ENCODE measurements at regions not wholly inside any gene's neighbourhood (a gene's known extent, or its start where the extent isn't known, plus 50 kb on each side); places are given as distances from the start of the nearest gene placed in this dataset.

DNA sequence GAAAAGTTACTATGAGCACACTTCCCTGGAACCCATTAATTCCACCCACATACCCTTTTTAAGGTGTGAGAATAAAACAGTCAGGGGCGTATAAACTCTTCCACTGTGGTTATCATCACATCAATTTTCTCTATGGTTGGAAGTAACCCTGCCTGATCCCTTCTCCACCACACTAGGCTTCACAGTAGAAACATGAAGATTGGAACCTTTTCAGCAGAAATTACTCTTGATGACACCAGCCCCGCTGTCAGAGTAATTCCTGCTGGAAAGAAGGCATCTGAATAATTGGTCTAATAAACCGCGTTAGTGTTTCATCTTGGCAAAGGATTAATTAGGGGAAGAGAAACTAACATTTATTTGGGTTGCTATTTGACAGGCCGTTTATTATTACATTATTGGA lies 278.4 kb downstream of the MFSD1 start:
- ATAC-seq: no peak
- no peaks in the 10 kb centered on the region for H3K27me3 ChIP-seq (ENCODE audit: control insufficient read depth, insufficient read depth, low read length)
- 93% methylated on average over 4 of the region's 5 CpGs for WGBS (ENCODE audit: insufficient coverage)

GRCh38 chr3:159080821-159081220 lies 279.0 kb downstream of the MFSD1 start:
- Mint-ChIP-seq H3K9me3 (peaks cover 5 to 6% of the 10 kb centered on the region in 2 donors), H3K4me3 (no peak overlapping the region), H3K27ac (no peak overlapping the region), H3K27me3 (ENCODE audit: low read depth in 2 of 2) (no peaks in the 10 kb centered on the region), H3K4me1 (no peaks in the 10 kb centered on the region), H3K36me3 (no peaks in the 10 kb centered on the region)
- ATAC-seq (no peak), DNase-seq (no peak)
- Histone ChIP-seq H3K27ac (ENCODE audit: low read length) (no peak overlapping the region), H3K27me3 (ENCODE audit: control insufficient read depth, insufficient read depth, low read length) (no peaks in the 10 kb centered on the region), H3K9me3 (ENCODE audit: control insufficient read depth, insufficient read depth, low read length) (no peaks in the 10 kb centered on the region), H3K36me3 (ENCODE audit: control insufficient read depth, insufficient read depth, low read length) (no peaks in the 10 kb centered on the region), H3K4me1 (ENCODE audit: control insufficient read depth, insufficient read depth, low read length) (no peaks in the 10 kb centered on the region), H3K4me3 (ENCODE audit: low read length) (no peak overlapping the region)
- TF ChIP-seq, protein P1, sequence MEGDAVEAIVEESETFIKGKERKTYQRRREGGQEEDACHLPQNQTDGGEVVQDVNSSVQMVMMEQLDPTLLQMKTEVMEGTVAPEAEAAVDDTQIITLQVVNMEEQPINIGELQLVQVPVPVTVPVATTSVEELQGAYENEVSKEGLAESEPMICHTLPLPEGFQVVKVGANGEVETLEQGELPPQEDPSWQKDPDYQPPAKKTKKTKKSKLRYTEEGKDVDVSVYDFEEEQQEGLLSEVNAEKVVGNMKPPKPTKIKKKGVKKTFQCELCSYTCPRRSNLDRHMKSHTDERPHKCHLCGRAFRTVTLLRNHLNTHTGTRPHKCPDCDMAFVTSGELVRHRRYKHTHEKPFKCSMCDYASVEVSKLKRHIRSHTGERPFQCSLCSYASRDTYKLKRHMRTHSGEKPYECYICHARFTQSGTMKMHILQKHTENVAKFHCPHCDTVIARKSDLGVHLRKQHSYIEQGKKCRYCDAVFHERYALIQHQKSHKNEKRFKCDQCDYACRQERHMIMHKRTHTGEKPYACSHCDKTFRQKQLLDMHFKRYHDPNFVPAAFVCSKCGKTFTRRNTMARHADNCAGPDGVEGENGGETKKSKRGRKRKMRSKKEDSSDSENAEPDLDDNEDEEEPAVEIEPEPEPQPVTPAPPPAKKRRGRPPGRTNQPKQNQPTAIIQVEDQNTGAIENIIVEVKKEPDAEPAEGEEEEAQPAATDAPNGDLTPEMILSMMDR (IDR thresholded peaks at IDR 0.05): no peak
- intact Hi-C loops (cut with micrococcal nuclease): no loop called here

More for the DNA sequence above, 278.4 kb downstream of the MFSD1 start:
- no peaks in the 10 kb centered on the region for H3K36me3 Mint-ChIP-seq
- intact Hi-C loops (cut with micrococcal nuclease): no loop called here
- Histone ChIP-seq H3K27ac (ENCODE audit: low read length) (no peak overlapping the region), H3K4me3 (ENCODE audit: low read length) (no peak overlapping the region), H3K9me3 (ENCODE audit: control insufficient read depth, insufficient read depth, low read length) (no peaks in the 10 kb centered on the region), H3K4me1 (ENCODE audit: control insufficient read depth, insufficient read depth, low read length) (no peaks in the 10 kb centered on the region), H3K36me3 (ENCODE audit: control insufficient read depth, insufficient read depth, low read length) (no peaks in the 10 kb centered on the region)
- H3K4me3 Mint-ChIP-seq: no peak overlapping the region
- no peaks in the 10 kb centered on the region for H3K27me3 Mint-ChIP-seq (ENCODE audit: low read depth in 2 of 2)
- TF ChIP-seq, protein P1 (IDR thresholded peaks at IDR 0.05): no peak
- H3K4me1 Mint-ChIP-seq: no peaks in the 10 kb centered on the region
- no peak for DNase-seq
- no peak overlapping the region for H3K27ac Mint-ChIP-seq
- H3K9me3 Mint-ChIP-seq: peaks cover 6 to 8% of the 10 kb centered on the region in 2 donors

GRCh38 chr3:159082519-159082918 lies 280.7 kb downstream of the MFSD1 start:
- intact Hi-C loops (cut with micrococcal nuclease): no loop called here

DNA sequence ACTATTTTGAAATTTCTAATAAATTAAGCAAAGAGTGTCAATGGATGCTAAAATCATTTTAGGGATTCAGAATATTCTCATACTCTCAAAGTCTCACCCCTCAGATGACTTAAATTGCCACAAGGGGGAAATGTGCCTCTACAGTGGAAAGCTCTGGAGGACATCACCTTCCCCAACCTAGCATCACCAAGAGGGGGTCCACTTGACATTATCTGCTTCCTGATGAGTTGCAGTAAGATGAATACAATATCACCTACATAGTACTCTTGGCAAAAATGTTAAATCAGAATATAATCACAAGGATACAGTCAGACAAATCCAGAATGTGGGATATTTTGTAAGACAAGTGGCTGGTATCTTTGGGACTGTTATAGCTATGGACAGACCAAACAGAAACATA lies 290.1 kb downstream of the MFSD1 start:
- no peaks in the 10 kb centered on the region for H3K4me1 Mint-ChIP-seq
- intact Hi-C loops (cut with micrococcal nuclease): no loop called here
- H3K4me3 Mint-ChIP-seq: no peak overlapping the region
- ATAC-seq (no peak), DNase-seq (no peak)
- no peak overlapping the region for H3K27ac ChIP-seq (ENCODE audit: low read length)
- H3K4me3 ChIP-seq (ENCODE audit: low read length): no peak overlapping the region
- peaks cover 0 to 2% of the 10 kb centered on the region in 2 donors for H3K9me3 Mint-ChIP-seq
- TF ChIP-seq, protein P1 (IDR thresholded peaks at IDR 0.05): no peak
- H3K36me3 Mint-ChIP-seq: no peaks in the 10 kb centered on the region
- no peaks in the 10 kb centered on the region for H3K27me3 ChIP-seq (ENCODE audit: control insufficient read depth, insufficient read depth, low read length)
- no peaks in the 10 kb centered on the region for H3K4me1 ChIP-seq (ENCODE audit: control insufficient read depth, insufficient read depth, low read length)
- no peaks in the 10 kb centered on the region for H3K27me3 Mint-ChIP-seq (ENCODE audit: low read depth in 2 of 2)
- H3K9me3 ChIP-seq (ENCODE audit: control insufficient read depth, insufficient read depth, low read length): no peaks in the 10 kb centered on the region
- H3K27ac Mint-ChIP-seq: no peak overlapping the region
- H3K36me3 ChIP-seq (ENCODE audit: control insufficient read depth, insufficient read depth, low read length): no peaks in the 10 kb centered on the region

More at GRCh38 chr3:159082519-159082918, 280.7 kb downstream of the MFSD1 start:
- H3K4me3 Mint-ChIP-seq: no peak overlapping the region
- H3K27me3 ChIP-seq (ENCODE audit: control insufficient read depth, insufficient read depth, low read length): no peaks in the 10 kb centered on the region
- peaks cover 4 to 6% of the 10 kb centered on the region in 2 donors for H3K9me3 Mint-ChIP-seq
- no peaks in the 10 kb centered on the region for H3K4me1 ChIP-seq (ENCODE audit: control insufficient read depth, insufficient read depth, low read length)
- ATAC-seq: no peak
- TF ChIP-seq, protein P1 (IDR thresholded peaks at IDR 0.05): no peak
- H3K27ac ChIP-seq (ENCODE audit: low read length): no peak overlapping the region
- no peak for DNase-seq
- H3K36me3 Mint-ChIP-seq: no peaks in the 10 kb centered on the region
- WGBS (ENCODE audit: insufficient coverage): 77% methylated on average over 1 of the region's 1 CpG
- no peak overlapping the region for H3K27ac Mint-ChIP-seq
- no peaks in the 10 kb centered on the region for H3K9me3 ChIP-seq (ENCODE audit: control insufficient read depth, insufficient read depth, low read length)
- no peaks in the 10 kb centered on the region for H3K4me1 Mint-ChIP-seq
- H3K27me3 Mint-ChIP-seq (ENCODE audit: low read depth in 2 of 2): no peaks in the 10 kb centered on the region
- H3K4me3 ChIP-seq (ENCODE audit: low read length): no peak overlapping the region
- H3K36me3 ChIP-seq (ENCODE audit: control insufficient read depth, insufficient read depth, low read length): no peaks in the 10 kb centered on the region

Data from natural killer cell (primary cell).